DND-41 (cell line): ENCODE measurements at regions not wholly inside any gene's neighbourhood (a gene's known extent, or its start where the extent isn't known, plus 50 kb on each side); places are given as distances from the start of the nearest gene placed in this dataset.

ENCODE experiments used
- ATAC-seq: fragments of 200-7000 bp; cut with Tn5 transposase; 3 replicates; pipeline ENCODE4 v1.9.1; 2021; ENCODE audit warnings: low read depth; ENCODE audit not compliant: insufficient read depth
- DNase-seq: peaks from one replicate; pipeline ENCODE4 v3.0.0-alpha.2; 2020
- H2AFZ ChIP-seq: 2 replicates; pipeline ENCODE4 v1.6.0; 2012; ENCODE audit warnings: low read depth, low read length
- H3K27ac ChIP-seq: 2 replicates; pipeline ENCODE4 v1.5.1; 2012; ENCODE audit warnings: low read length, inconsistent platforms
- H3K27me3 ChIP-seq: fragments of 200-600 bp; sonication (generic); 2 replicates; pipeline ENCODE4 v1.6.0; 2012; ENCODE audit warnings: low read length, mild to moderate bottlenecking, inconsistent platforms; ENCODE audit not compliant: insufficient read depth, poor library complexity
- H3K36me3 ChIP-seq: 2 replicates; pipeline ENCODE4 v1.5.1; 2012; ENCODE audit warnings: low read length, inconsistent platforms; ENCODE audit not compliant: insufficient read depth
- H3K4me1 ChIP-seq: 2 replicates; pipeline ENCODE4 v1.5.1; 2012; ENCODE audit warnings: mild to moderate bottlenecking, low read length; ENCODE audit not compliant: insufficient read depth
- H3K4me2 ChIP-seq: 2 replicates; pipeline ENCODE4 v1.6.0; 2012; ENCODE audit warnings: mild to moderate bottlenecking, moderate library complexity, low read length, inconsistent platforms; ENCODE audit not compliant: insufficient read depth
- H3K4me3 ChIP-seq, 2 experiments: fragments of 200-600 bp in 1 of 2; shearing (Covaris generic) in 1 of 2; 2 replicates each; pipeline ENCODE4 v1.5.1; 2012 to 2016; ENCODE audit warnings: inconsistent platforms in 2 of 2, low read length in 2 of 2, mild to moderate bottlenecking in 2 of 2, low read depth in 1 of 2, moderate library complexity in 1 of 2
- H3K79me2 ChIP-seq: 2 replicates; pipeline ENCODE4 v1.6.0; 2012; ENCODE audit warnings: low read length, inconsistent platforms; ENCODE audit not compliant: insufficient read depth
- H3K9ac ChIP-seq: 2 replicates; pipeline ENCODE4 v1.6.0; 2012; ENCODE audit warnings: low read depth, mild to moderate bottlenecking, inconsistent platforms, low read length, moderate library complexity
- H3K9me3 ChIP-seq: 2 replicates; pipeline ENCODE4 v1.5.1; 2012; ENCODE audit warnings: low read length, moderate library complexity, mild to moderate bottlenecking, inconsistent platforms; ENCODE audit not compliant: insufficient read depth, severe bottlenecking
- H4K20me1 ChIP-seq: 2 replicates; pipeline ENCODE4 v1.6.0; 2012; ENCODE audit warnings: low read length; ENCODE audit not compliant: insufficient read depth
- CTCF ChIP-seq: IDR thresholded peaks from 2 replicates; pipeline ENCODE4 v1.5.1; 2012; ENCODE audit warnings: borderline replicate concordance, low read length, moderate library complexity, mild to moderate bottlenecking; ENCODE audit not compliant: poor library complexity, severe bottlenecking; ENCODE audit errors: extremely low read depth
- EZH2 ChIP-seq: IDR thresholded peaks from 3 replicates; pipeline ENCODE4 v1.6.1; 2012; ENCODE audit warnings: borderline replicate concordance, low read depth, mild to moderate bottlenecking, moderate library complexity, low read length, inconsistent platforms; ENCODE audit not compliant: severe bottlenecking

GRCh38 chr2:19839438-19839837, 62.3 kb downstream of the TTC32 start:
- H4K20me1 ChIP-seq, result no peaks in the 10 kb centered on the region
- H3K9me3 ChIP-seq, result no peaks in the 10 kb centered on the region
- H3K36me3 ChIP-seq, result no peaks in the 10 kb centered on the region
- H2AFZ ChIP-seq, result no peak overlapping the region
- H3K79me2 ChIP-seq, result no peaks in the 10 kb centered on the region
- H3K4me3 ChIP-seq, result no peak overlapping the region
- ATAC-seq, result peak; percentile 50; the same call in 2 of the 3 replicates
- H3K9ac ChIP-seq, result no peak overlapping the region
- H3K4me2 ChIP-seq, result no peak overlapping the region
- TF ChIP-seq EZH2 (no peak), CTCF (no peak)
- H3K4me1 ChIP-seq, result no peaks in the 10 kb centered on the region
- no peak for DNase-seq
- no peak overlapping the region for H3K27ac ChIP-seq
- no peaks in the 10 kb centered on the region for H3K27me3 ChIP-seq

GRCh38 chr2:19838616-19839015, 63.2 kb downstream of the TTC32 start:
- DNase-seq (no peak), ATAC-seq (no peak)
- Histone ChIP-seq H3K9ac (no peak overlapping the region), H4K20me1 (no peaks in the 10 kb centered on the region), H3K9me3 (no peaks in the 10 kb centered on the region), H3K79me2 (no peaks in the 10 kb centered on the region), H3K36me3 (no peaks in the 10 kb centered on the region), H2AFZ (no peak overlapping the region), H3K4me1 (no peaks in the 10 kb centered on the region), H3K4me3 (no peak overlapping the region), H3K4me2 (no peak overlapping the region), H3K27ac (no peak overlapping the region), H3K27me3 (no peaks in the 10 kb centered on the region)
- TF ChIP-seq CTCF (no peak), EZH2 (no peak)

- Histone ChIP-seq H3K27me3 (no peaks in the 10 kb centered on the region), H3K4me1 (no peaks in the 10 kb centered on the region), H2AFZ (no peak overlapping the region), H3K79me2 (no peaks in the 10 kb centered on the region), H3K27ac (no peak overlapping the region), H3K4me3 (no peak overlapping the region), H3K9me3 (no peaks in the 10 kb centered on the region), H3K36me3 (no peaks in the 10 kb centered on the region), H3K9ac (no peak overlapping the region), H3K4me2 (no peak overlapping the region), H4K20me1 (no peaks in the 10 kb centered on the region)
- ATAC-seq (no peak), DNase-seq (no peak)
- TF ChIP-seq CTCF, result no peak
- no peak for TF ChIP-seq EZH2
These were observed 64.5 kb downstream of the TTC32 start for GRCh38 chr2:19837235-19837766.

- no peak overlapping the region for H2AFZ ChIP-seq
- H3K4me1 ChIP-seq, result no peaks in the 10 kb centered on the region
- no peaks in the 10 kb centered on the region for H3K36me3 ChIP-seq
- no peak overlapping the region for H3K4me2 ChIP-seq
- H4K20me1 ChIP-seq, result no peaks in the 10 kb centered on the region
- DNase-seq (no peak), ATAC-seq (no peak)
- H3K9me3 ChIP-seq, result no peaks in the 10 kb centered on the region
- H3K4me3 ChIP-seq, result no peak overlapping the region
- no peaks in the 10 kb centered on the region for H3K27me3 ChIP-seq
- no peak for TF ChIP-seq CTCF
- no peak overlapping the region for H3K27ac ChIP-seq
- H3K79me2 ChIP-seq, result no peaks in the 10 kb centered on the region
- H3K9ac ChIP-seq, result no peak overlapping the region
These were observed 66.0 kb downstream of the TTC32 start for GRCh38 chr2:19835781-19836281.
